Hepatic stellate cell (primary cell): ENCODE measurements at regions not wholly inside any gene's neighbourhood (a gene's known extent, or its start where the extent isn't known, plus 50 kb on each side); places are given as distances from the start of the nearest gene placed in this dataset.

Experiments used
- DNase-seq: peaks from one replicate; pipeline ENCODE4 v3.0.0; 2011; ENCODE audit warnings: low spot score

GRCh38 chr5:88144219-88145001 lies 124.2 kb downstream of the TMEM161B start:
- DNase-seq, result no peak

- DNase-seq, result no peak
These were observed 124.9 kb downstream of the TMEM161B start for GRCh38 chr5:88143693-88144218.

GRCh38 chr5:88142886-88143692 lies 125.6 kb downstream of the TMEM161B start:
- DNase-seq, result no peak

GRCh38 chr5:88142636-88142885 lies 126.1 kb downstream of the TMEM161B start:
- no peak for DNase-seq

GRCh38 chr5:88140856-88141752 lies 127.5 kb downstream of the TMEM161B start:
- peak; percentile 89 for DNase-seq

GRCh38 chr5:88140396-88140855 lies 128.2 kb downstream of the TMEM161B start:
- no peak for DNase-seq

GRCh38 chr5:88130211-88130815 lies 138.3 kb downstream of the TMEM161B start:
- no peak for DNase-seq

- DNase-seq, result no peak
These were observed 139.8 kb downstream of the TMEM161B start for GRCh38 chr5:88128813-88129212.

- no peak for DNase-seq
These were observed 149.0 kb downstream of the TMEM161B start for GRCh38 chr5:88119535-88120125.

- no peak for DNase-seq
These were observed 150.5 kb downstream of the TMEM161B start for GRCh38 chr5:88118179-88118578.

- no peak for DNase-seq
These were observed 151.1 kb downstream of the TMEM161B start for GRCh38 chr5:88117546-88117945.

GRCh38 chr5:88116396-88116795 lies 152.2 kb downstream of the TMEM161B start:
- DNase-seq, result no peak

GRCh38 chr5:88115211-88115610 lies 153.4 kb downstream of the TMEM161B start:
- DNase-seq, result no peak

GRCh38 chr5:88113429-88113828 lies 155.2 kb downstream of the TMEM161B start:
- DNase-seq, result no peak

- DNase-seq, result no peak
These were observed 158.8 kb downstream of the TMEM161B start for GRCh38 chr5:88109818-88110217.

GRCh38 chr5:88108490-88109279 lies 160.0 kb downstream of the TMEM161B start:
- DNase-seq, result no peak

- DNase-seq, result no peak
These were observed 173.6 kb downstream of the TMEM161B start for GRCh38 chr5:88094906-88095496.

- DNase-seq, result no peak
These were observed 174.2 kb downstream of the TMEM161B start for GRCh38 chr5:88094403-88094802.

GRCh38 chr5:88093765-88094164 lies 174.9 kb downstream of the TMEM161B start:
- no peak for DNase-seq

- DNase-seq, result no peak
These were observed 175.6 kb downstream of the TMEM161B start for GRCh38 chr5:88092958-88093605.
